ENCODE measurements at regions not wholly inside any gene's neighbourhood (a gene's known extent, or its start where the extent isn't known, plus 50 kb on each side); places are given as distances from the start of the nearest gene placed in this dataset.

DNA sequence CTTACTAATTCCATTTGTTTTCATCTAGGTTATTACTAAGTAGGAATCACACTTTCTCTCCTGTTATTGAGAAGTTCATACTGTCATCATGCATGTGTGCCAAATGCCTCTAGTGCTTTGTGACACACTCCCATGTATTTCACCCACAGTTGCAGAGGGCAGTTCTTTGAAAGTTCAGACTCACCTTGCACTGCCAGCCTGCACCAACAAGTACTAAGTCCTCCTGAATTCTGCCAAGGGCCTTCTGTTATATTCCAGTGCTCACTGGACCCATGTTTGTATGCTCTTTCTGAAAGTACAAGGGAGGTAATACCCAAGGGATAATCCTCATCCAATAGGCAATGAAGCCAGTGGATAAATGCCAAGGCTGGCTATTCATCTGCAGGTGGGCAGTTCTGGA lies 136.6 kb upstream of the ARPP21 start:
- DNase-seq (no peak), ATAC-seq (no peak)
- H3K36me3 ChIP-seq (ENCODE audit: control insufficient read depth in 2 of 3, insufficient read depth in 3 of 3, low read length in 3 of 3): no peaks in the 10 kb centered on the region
- H3K27me3 ChIP-seq (ENCODE audit: control insufficient read depth in 2 of 2, insufficient read depth in 2 of 2, low read length in 2 of 2): no peaks in the 10 kb centered on the region
- no peak overlapping the region for H3K27ac ChIP-seq (ENCODE audit: low read depth, low read length)
- no peak overlapping the region for H3K4me3 ChIP-seq (ENCODE audit: low read length)
- no peaks in the 10 kb centered on the region for H3K27me3 Mint-ChIP-seq
- ChIA-PET POLR2A (no interaction called here), CTCF (no interaction called here)
- intact Hi-C loops (cut with micrococcal nuclease): no loop called here
- H3K9me3 Mint-ChIP-seq: peaks cover 0 to 17% (median 6%) of the 10 kb centered on the region in 11 donors
- H3K4me3 Mint-ChIP-seq: no peak overlapping the region
- H3K36me3 Mint-ChIP-seq: no peaks in the 10 kb centered on the region
- no peaks in the 10 kb centered on the region for H3K4me1 ChIP-seq (ENCODE audit: control insufficient read depth in 2 of 2, insufficient read depth in 2 of 2, low read length in 2 of 2)
- H3K4me1 Mint-ChIP-seq: no peaks in the 10 kb centered on the region
- H3K9me3 ChIP-seq (ENCODE audit: control insufficient read depth in 2 of 3, low read length in 3 of 3): no peaks in the 10 kb centered on the region
- no peak overlapping the region for H3K27ac Mint-ChIP-seq

DNA sequence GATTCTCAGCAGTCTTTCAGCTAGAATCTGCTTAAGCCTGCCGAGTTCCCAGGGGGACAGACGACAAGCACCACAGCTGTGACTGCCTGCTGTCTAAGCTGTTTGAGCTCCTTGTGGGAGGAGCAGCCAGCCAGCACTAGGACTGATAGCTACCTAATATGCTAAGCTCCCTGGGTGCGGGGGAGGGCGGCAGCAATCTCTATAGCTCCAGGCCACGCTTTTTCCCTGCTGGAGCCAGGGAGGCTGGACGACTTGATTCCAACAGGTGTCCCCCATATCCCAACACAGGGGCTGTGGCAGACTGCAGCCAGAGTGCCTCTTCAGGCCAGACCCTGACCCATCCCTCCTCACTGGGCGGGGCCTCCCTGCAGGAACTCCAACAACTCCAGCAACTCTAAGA lies 134.1 kb upstream of the ARPP21 start:
- ChIA-PET CTCF (no interaction called here), POLR2A (no interaction called here)
- H3K27me3 ChIP-seq (ENCODE audit: control insufficient read depth in 2 of 2, insufficient read depth in 2 of 2, low read length in 2 of 2): no peaks in the 10 kb centered on the region
- H3K4me1 ChIP-seq (ENCODE audit: control insufficient read depth in 2 of 2, insufficient read depth in 2 of 2, low read length in 2 of 2): no peaks in the 10 kb centered on the region
- H3K9me3 Mint-ChIP-seq: peaks cover 0 to 13% (median 4%) of the 10 kb centered on the region in 11 donors
- no peak overlapping the region for H3K27ac Mint-ChIP-seq
- H3K36me3 Mint-ChIP-seq: no peaks in the 10 kb centered on the region
- H3K27ac ChIP-seq (ENCODE audit: low read depth, low read length): no peak overlapping the region
- intact Hi-C loops (cut with micrococcal nuclease): no loop called here
- H3K36me3 ChIP-seq (ENCODE audit: control insufficient read depth in 2 of 3, insufficient read depth in 3 of 3, low read length in 3 of 3): no peaks in the 10 kb centered on the region
- no peak overlapping the region for H3K4me3 ChIP-seq (ENCODE audit: low read length)
- no peaks in the 10 kb centered on the region for H3K27me3 Mint-ChIP-seq
- H3K4me3 Mint-ChIP-seq: no peak overlapping the region
- no peaks in the 10 kb centered on the region for H3K4me1 Mint-ChIP-seq
- ATAC-seq (no peak), DNase-seq (no peak)
- H3K9me3 ChIP-seq (ENCODE audit: control insufficient read depth in 2 of 3, low read length in 3 of 3): no peaks in the 10 kb centered on the region

DNA sequence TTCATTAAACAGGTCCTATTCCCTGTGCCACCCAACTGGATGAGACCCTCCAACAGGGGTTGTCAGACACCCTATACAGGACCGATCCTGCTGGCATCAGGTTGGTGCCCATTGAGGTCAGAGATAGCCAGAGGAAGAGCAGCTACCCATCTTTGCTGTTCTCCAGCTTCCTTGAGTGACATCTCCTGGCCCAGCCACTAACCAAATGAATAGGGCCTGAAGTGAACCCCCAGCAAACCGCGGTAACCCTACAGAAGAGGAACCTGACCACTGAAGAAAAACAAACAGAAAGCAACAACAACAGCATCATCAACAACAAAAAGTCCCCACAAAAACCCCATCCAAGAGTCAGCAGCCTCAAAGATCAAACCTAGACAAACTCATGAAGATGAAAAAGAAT lies 133.6 kb upstream of the ARPP21 start:
- intact Hi-C loops (cut with micrococcal nuclease): no loop called here
- Histone ChIP-seq H3K27ac (ENCODE audit: low read depth, low read length) (no peak overlapping the region), H3K27me3 (ENCODE audit: control insufficient read depth in 2 of 2, insufficient read depth in 2 of 2, low read length in 2 of 2) (no peaks in the 10 kb centered on the region), H3K4me3 (ENCODE audit: low read length) (no peak overlapping the region), H3K9me3 (ENCODE audit: control insufficient read depth in 2 of 3, low read length in 3 of 3) (no peaks in the 10 kb centered on the region), H3K36me3 (ENCODE audit: control insufficient read depth in 2 of 3, insufficient read depth in 3 of 3, low read length in 3 of 3) (no peaks in the 10 kb centered on the region), H3K4me1 (ENCODE audit: control insufficient read depth in 2 of 2, insufficient read depth in 2 of 2, low read length in 2 of 2) (no peaks in the 10 kb centered on the region)
- H3K36me3 Mint-ChIP-seq: no peaks in the 10 kb centered on the region
- DNase-seq (no peak), ATAC-seq (no peak)
- H3K27ac Mint-ChIP-seq: no peak overlapping the region
- H3K27me3 Mint-ChIP-seq: no peaks in the 10 kb centered on the region
- ChIA-PET CTCF (no interaction called here), POLR2A (no interaction called here)
- peak overlapping the region in 1 of 10 donors; percentile 27 for H3K4me3 Mint-ChIP-seq
- no peaks in the 10 kb centered on the region for H3K4me1 Mint-ChIP-seq
- H3K9me3 Mint-ChIP-seq: peaks cover 0 to 13% (median 4%) of the 10 kb centered on the region in 11 donors

DNA sequence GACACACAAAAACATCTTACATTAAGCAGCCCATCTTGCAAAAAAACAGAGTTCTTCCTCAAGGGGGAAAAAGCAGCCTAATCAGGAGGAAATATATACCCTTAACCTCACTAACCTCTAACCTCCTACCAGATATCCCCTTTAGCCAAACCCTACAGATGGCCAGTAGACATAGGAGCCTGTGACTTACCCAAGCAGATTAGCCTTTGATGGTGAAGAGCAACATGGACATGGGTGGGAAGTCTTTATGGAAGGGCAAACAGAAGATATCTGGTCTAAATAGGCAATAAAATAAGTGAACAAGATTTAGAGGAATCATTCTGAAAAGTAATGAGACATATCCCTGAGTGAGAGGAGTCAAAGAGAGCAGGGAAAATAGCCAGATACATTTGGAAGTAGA lies 119.4 kb upstream of the ARPP21 start:
- no peak overlapping the region for H3K4me3 ChIP-seq (ENCODE audit: low read length)
- peaks cover 0 to 3% (median 0%) of the 10 kb centered on the region in 7 donors for H3K4me1 Mint-ChIP-seq
- H3K27ac Mint-ChIP-seq: no peak overlapping the region
- H3K4me3 Mint-ChIP-seq: no peak overlapping the region
- CTCF ChIA-PET: no interaction called here
- peaks cover 0 to 5% (median 0%) of the 10 kb centered on the region in 5 donors for H3K27me3 Mint-ChIP-seq
- POLR2A ChIA-PET: no interaction called here
- H3K36me3 ChIP-seq (ENCODE audit: control insufficient read depth in 2 of 3, insufficient read depth in 3 of 3, low read length in 3 of 3): no peaks in the 10 kb centered on the region
- no peaks in the 10 kb centered on the region for H3K4me1 ChIP-seq (ENCODE audit: control insufficient read depth in 2 of 2, insufficient read depth in 2 of 2, low read length in 2 of 2)
- intact Hi-C loops (cut with micrococcal nuclease): no loop called here
- H3K9me3 ChIP-seq (ENCODE audit: control insufficient read depth in 2 of 3, low read length in 3 of 3): no peaks in the 10 kb centered on the region
- H3K36me3 Mint-ChIP-seq: peaks cover 0 to 6% (median 0%) of the 10 kb centered on the region in 5 donors
- DNase-seq (no peak), ATAC-seq (no peak)
- H3K9me3 Mint-ChIP-seq: peaks cover 0 to 13% (median 6%) of the 10 kb centered on the region in 11 donors
- no peak overlapping the region for H3K27ac ChIP-seq (ENCODE audit: low read depth, low read length)
- H3K27me3 ChIP-seq (ENCODE audit: control insufficient read depth in 2 of 2, insufficient read depth in 2 of 2, low read length in 2 of 2): no peaks in the 10 kb centered on the region

DNA sequence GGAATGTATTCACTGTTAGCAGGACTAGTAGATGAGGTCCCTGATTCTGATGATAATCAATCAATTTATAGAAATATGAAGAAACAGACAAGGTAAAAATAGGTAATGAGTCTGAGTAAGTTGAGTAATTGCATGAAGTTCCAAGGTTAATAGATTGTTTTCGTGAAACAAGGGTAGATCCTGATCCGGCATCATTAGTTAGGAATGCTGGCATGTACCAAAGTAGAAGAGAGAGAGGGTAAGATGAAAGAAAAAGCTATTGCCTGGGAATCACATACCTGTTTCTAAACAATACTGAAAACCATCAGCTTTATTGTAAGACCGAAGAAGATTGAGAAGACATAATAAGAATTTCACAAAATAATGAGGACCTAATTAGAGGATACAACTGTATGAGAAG lies 118.1 kb upstream of the ARPP21 start:
- H3K4me1 ChIP-seq (ENCODE audit: control insufficient read depth in 2 of 2, insufficient read depth in 2 of 2, low read length in 2 of 2): no peaks in the 10 kb centered on the region
- H3K27me3 ChIP-seq (ENCODE audit: control insufficient read depth in 2 of 2, insufficient read depth in 2 of 2, low read length in 2 of 2): no peaks in the 10 kb centered on the region
- no peak overlapping the region for H3K4me3 ChIP-seq (ENCODE audit: low read length)
- H3K9me3 ChIP-seq (ENCODE audit: control insufficient read depth in 2 of 3, low read length in 3 of 3): no peaks in the 10 kb centered on the region
- Mint-ChIP-seq H3K36me3 (peaks cover 0 to 6% (median 0%) of the 10 kb centered on the region in 5 donors), H3K4me1 (peaks cover 0 to 3% (median 0%) of the 10 kb centered on the region in 7 donors), H3K27ac (no peak overlapping the region), H3K4me3 (no peak overlapping the region), H3K9me3 (peaks cover 0 to 13% (median 6%) of the 10 kb centered on the region in 11 donors), H3K27me3 (peaks cover 0 to 5% (median 0%) of the 10 kb centered on the region in 5 donors)
- POLR2A ChIA-PET: no interaction called here
- no peaks in the 10 kb centered on the region for H3K36me3 ChIP-seq (ENCODE audit: control insufficient read depth in 2 of 3, insufficient read depth in 3 of 3, low read length in 3 of 3)
- no peak for ATAC-seq
- no peak for DNase-seq
- CTCF ChIA-PET: no interaction called here
- no peak overlapping the region for H3K27ac ChIP-seq (ENCODE audit: low read depth, low read length)
- intact Hi-C loops (cut with micrococcal nuclease): no loop called here

DNA sequence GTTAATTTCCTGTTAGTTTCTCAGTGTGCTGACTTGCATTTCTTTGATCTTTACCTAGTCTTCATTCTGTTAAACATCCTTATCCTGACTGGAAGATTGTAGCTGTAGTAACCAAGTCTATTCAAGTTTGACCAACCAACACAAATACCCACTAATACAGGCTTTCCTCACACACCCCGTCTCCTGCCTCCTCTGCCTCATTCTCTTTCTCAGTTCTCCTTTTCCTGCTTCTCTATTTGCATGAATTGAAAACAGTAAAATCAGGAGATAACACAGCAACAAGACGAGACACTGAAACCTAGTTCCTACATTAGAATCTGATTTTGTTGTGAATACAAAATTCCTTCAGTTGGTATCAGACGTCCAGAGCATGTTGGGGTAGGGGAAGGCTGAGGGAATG lies 116.9 kb upstream of the ARPP21 start:
- Mint-ChIP-seq H3K36me3 (peaks cover 0 to 2% (median 0%) of the 10 kb centered on the region in 5 donors), H3K27me3 (peaks cover 0 to 2% (median 0%) of the 10 kb centered on the region in 5 donors), H3K4me1 (peaks cover 0 to 1% (median 0%) of the 10 kb centered on the region in 7 donors), H3K9me3 (peaks cover 0 to 9% (median 3%) of the 10 kb centered on the region in 11 donors), H3K27ac (no peak overlapping the region), H3K4me3 (no peak overlapping the region)
- no peak overlapping the region for H3K4me3 ChIP-seq (ENCODE audit: low read length)
- POLR2A ChIA-PET: no interaction called here
- H3K4me1 ChIP-seq (ENCODE audit: control insufficient read depth in 2 of 2, insufficient read depth in 2 of 2, low read length in 2 of 2): no peaks in the 10 kb centered on the region
- H3K27ac ChIP-seq (ENCODE audit: low read depth, low read length): no peak overlapping the region
- ATAC-seq (no peak), DNase-seq (no peak)
- no peaks in the 10 kb centered on the region for H3K27me3 ChIP-seq (ENCODE audit: control insufficient read depth in 2 of 2, insufficient read depth in 2 of 2, low read length in 2 of 2)
- CTCF ChIA-PET: no interaction called here
- H3K36me3 ChIP-seq (ENCODE audit: control insufficient read depth in 2 of 3, insufficient read depth in 3 of 3, low read length in 3 of 3): no peaks in the 10 kb centered on the region
- H3K9me3 ChIP-seq (ENCODE audit: control insufficient read depth in 2 of 3, low read length in 3 of 3): no peaks in the 10 kb centered on the region
- intact Hi-C loops (cut with micrococcal nuclease): no loop called here

DNA sequence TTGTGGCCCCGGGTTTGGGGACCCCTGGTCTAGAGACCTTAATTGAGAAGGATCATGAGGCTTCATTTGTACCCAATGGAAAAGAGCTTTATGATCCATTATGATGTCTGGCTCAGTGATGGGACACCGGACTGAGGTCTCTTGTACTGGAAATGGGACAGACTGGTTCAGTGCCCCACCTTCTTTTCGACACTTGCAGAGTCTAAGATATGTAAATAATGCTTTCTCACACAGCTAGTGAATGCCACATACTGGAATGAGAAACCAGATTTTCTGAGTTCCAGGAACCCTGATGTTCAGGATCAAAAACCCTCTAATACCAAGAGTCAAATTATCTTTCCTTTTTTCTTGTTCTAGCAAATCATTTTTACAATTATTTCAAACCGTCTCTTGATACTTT lies 116.3 kb upstream of the ARPP21 start:
- H3K4me1 Mint-ChIP-seq: peaks cover 0 to 1% (median 0%) of the 10 kb centered on the region in 7 donors
- CTCF ChIA-PET: no interaction called here
- ATAC-seq: no peak
- Histone ChIP-seq H3K27me3 (ENCODE audit: control insufficient read depth in 2 of 2, insufficient read depth in 2 of 2, low read length in 2 of 2) (no peaks in the 10 kb centered on the region), H3K4me3 (ENCODE audit: low read length) (no peak overlapping the region), H3K9me3 (ENCODE audit: control insufficient read depth in 2 of 3, low read length in 3 of 3) (no peaks in the 10 kb centered on the region), H3K27ac (ENCODE audit: low read depth, low read length) (no peak overlapping the region), H3K4me1 (ENCODE audit: control insufficient read depth in 2 of 2, insufficient read depth in 2 of 2, low read length in 2 of 2) (no peaks in the 10 kb centered on the region), H3K36me3 (ENCODE audit: control insufficient read depth in 2 of 3, insufficient read depth in 3 of 3, low read length in 3 of 3) (no peaks in the 10 kb centered on the region)
- no peak overlapping the region for H3K27ac Mint-ChIP-seq
- H3K9me3 Mint-ChIP-seq: peaks cover 0 to 8% (median 1%) of the 10 kb centered on the region in 11 donors
- POLR2A ChIA-PET: no interaction called here
- intact Hi-C loops (cut with micrococcal nuclease): no loop called here
- no peak overlapping the region for H3K4me3 Mint-ChIP-seq
- no peak for DNase-seq
- no peaks in the 10 kb centered on the region for H3K36me3 Mint-ChIP-seq
- no peaks in the 10 kb centered on the region for H3K27me3 Mint-ChIP-seq

All from naive thymus-derived CD4-positive, alpha-beta T cell (primary cell).